ENCODE measurements at regions not wholly inside any gene's neighbourhood (a gene's known extent, or its start where the extent isn't known, plus 50 kb on each side); places are given as distances from the start of the nearest gene placed in this dataset.

DNA sequence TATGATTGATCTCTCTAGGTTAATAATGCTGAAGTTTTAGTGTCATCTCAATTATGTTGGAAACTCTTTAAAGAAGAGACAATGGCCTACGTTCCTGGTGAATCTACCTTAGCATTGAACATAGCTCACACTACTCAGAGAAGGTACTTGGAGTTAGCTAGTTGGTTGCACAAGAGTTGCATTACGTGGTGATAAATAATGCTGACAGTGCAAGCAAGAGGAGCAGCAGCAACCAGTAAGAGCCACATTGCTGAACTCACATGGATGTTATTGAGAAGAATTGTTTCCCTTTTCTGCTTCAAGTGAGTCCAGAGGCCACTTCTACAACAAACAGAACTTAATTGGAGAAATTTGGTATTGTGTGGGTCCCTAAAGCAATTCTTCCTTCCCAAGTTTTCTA lies 737.1 kb downstream of the TDRD15 start (continued):
- TF ChIP-seq, protein P1, sequence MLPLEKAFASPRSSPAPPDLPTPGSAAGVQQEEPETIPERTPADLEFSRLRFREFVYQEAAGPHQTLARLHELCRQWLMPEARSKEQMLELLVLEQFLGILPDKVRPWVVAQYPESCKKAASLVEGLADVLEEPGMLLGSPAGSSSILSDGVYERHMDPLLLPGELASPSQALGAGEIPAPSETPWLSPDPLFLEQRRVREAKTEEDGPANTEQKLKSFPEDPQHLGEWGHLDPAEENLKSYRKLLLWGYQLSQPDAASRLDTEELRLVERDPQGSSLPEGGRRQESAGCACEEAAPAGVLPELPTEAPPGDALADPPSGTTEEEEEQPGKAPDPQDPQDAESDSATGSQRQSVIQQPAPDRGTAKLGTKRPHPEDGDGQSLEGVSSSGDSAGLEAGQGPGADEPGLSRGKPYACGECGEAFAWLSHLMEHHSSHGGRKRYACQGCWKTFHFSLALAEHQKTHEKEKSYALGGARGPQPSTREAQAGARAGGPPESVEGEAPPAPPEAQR (tag by site-specific recombination; IDR thresholded peaks at IDR 0.05): no peak
- TF ChIP-seq ZNF776 (tag by site-specific recombination; IDR thresholded peaks at IDR 0.05; ENCODE audit: borderline replicate concordance) (no peak), ZNF707 (tag by site-specific recombination; IDR thresholded peaks at IDR 0.05) (no peak)

DNA sequence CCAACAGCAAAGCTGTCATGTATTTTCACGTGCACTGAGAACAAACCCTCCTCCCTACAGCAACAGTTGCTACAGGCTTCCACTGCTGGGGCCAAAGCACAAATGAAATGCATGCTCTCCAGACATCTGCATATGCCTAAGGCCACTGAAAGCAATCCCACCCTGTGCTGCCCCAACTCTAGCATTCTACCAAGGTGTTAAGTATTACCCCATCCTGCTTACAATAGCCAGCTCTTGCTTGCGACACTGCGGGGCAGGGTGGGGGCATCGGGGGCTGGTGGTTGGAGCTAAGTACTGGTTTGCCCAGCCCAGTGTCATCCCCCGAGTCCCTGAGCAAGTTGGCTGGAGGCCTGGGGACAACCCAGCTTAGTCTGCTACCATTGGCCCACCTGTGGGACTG lies 742.5 kb downstream of the TDRD15 start:
- POLR2A ChIA-PET: no interaction called here
- Histone ChIP-seq H3K4me3 (ENCODE audit: low read depth, low read length) (no peak overlapping the region), H3K9me3 (ENCODE audit: control insufficient read depth, insufficient read depth, low read depth, low read length) (no peaks in the 10 kb centered on the region), H3K36me3 (ENCODE audit: control insufficient read depth in 2 of 2, insufficient read depth in 1 of 2, low read length in 2 of 2) (no peaks in the 10 kb centered on the region), H3K27ac (ENCODE audit: extremely low read depth, low read depth, low read length) (no peak overlapping the region), H3K4me1 (ENCODE audit: control insufficient read depth, insufficient read depth, low read length) (no peaks in the 10 kb centered on the region)
- CTCF ChIA-PET: no interaction called here
- TF ChIP-seq ZIC2 (tag by site-specific recombination; IDR thresholded peaks at IDR 0.05) (no peak), ZNF501 (tag by site-specific recombination; IDR thresholded peaks at IDR 0.05) (no peak), ZNF521 (tag by site-specific recombination; IDR thresholded peaks at IDR 0.05) (no peak), REPIN1 (tag by site-specific recombination; IDR thresholded peaks at IDR 0.05; ENCODE audit: low read depth) (no peak), ZNF114 (tag by site-specific recombination; IDR thresholded peaks at IDR 0.05) (no peak), EGR2 (tag by site-specific recombination; IDR thresholded peaks at IDR 0.05; ENCODE audit: low read depth) (no peak), GLI4 (tag by site-specific recombination; IDR thresholded peaks at IDR 0.05) (no peak), ZNF585B (tag by site-specific recombination; IDR thresholded peaks at IDR 0.05) (no peak), RBAK (tag by site-specific recombination; IDR thresholded peaks at IDR 0.05) (no peak), ZNF146 (tag by site-specific recombination; IDR thresholded peaks at IDR 0.05) (no peak)
- TF ChIP-seq, protein P2, sequence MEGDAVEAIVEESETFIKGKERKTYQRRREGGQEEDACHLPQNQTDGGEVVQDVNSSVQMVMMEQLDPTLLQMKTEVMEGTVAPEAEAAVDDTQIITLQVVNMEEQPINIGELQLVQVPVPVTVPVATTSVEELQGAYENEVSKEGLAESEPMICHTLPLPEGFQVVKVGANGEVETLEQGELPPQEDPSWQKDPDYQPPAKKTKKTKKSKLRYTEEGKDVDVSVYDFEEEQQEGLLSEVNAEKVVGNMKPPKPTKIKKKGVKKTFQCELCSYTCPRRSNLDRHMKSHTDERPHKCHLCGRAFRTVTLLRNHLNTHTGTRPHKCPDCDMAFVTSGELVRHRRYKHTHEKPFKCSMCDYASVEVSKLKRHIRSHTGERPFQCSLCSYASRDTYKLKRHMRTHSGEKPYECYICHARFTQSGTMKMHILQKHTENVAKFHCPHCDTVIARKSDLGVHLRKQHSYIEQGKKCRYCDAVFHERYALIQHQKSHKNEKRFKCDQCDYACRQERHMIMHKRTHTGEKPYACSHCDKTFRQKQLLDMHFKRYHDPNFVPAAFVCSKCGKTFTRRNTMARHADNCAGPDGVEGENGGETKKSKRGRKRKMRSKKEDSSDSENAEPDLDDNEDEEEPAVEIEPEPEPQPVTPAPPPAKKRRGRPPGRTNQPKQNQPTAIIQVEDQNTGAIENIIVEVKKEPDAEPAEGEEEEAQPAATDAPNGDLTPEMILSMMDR (tag by site-specific recombination; IDR thresholded peaks at IDR 0.05): no peak
- TF ChIP-seq, protein P3, sequence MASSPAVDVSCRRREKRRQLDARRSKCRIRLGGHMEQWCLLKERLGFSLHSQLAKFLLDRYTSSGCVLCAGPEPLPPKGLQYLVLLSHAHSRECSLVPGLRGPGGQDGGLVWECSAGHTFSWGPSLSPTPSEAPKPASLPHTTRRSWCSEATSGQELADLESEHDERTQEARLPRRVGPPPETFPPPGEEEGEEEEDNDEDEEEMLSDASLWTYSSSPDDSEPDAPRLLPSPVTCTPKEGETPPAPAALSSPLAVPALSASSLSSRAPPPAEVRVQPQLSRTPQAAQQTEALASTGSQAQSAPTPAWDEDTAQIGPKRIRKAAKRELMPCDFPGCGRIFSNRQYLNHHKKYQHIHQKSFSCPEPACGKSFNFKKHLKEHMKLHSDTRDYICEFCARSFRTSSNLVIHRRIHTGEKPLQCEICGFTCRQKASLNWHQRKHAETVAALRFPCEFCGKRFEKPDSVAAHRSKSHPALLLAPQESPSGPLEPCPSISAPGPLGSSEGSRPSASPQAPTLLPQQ (tag by site-specific recombination; IDR thresholded peaks at IDR 0.05): no peak
- TF ChIP-seq, protein P4, sequence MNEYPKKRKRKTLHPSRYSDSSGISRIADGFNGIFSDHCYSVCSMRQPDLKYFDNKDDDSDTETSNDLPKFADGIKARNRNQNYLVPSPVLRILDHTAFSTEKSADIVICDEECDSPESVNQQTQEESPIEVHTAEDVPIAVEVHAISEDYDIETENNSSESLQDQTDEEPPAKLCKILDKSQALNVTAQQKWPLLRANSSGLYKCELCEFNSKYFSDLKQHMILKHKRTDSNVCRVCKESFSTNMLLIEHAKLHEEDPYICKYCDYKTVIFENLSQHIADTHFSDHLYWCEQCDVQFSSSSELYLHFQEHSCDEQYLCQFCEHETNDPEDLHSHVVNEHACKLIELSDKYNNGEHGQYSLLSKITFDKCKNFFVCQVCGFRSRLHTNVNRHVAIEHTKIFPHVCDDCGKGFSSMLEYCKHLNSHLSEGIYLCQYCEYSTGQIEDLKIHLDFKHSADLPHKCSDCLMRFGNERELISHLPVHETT (tag by site-specific recombination; IDR thresholded peaks at IDR 0.05): no peak
- TF ChIP-seq, protein P5, sequence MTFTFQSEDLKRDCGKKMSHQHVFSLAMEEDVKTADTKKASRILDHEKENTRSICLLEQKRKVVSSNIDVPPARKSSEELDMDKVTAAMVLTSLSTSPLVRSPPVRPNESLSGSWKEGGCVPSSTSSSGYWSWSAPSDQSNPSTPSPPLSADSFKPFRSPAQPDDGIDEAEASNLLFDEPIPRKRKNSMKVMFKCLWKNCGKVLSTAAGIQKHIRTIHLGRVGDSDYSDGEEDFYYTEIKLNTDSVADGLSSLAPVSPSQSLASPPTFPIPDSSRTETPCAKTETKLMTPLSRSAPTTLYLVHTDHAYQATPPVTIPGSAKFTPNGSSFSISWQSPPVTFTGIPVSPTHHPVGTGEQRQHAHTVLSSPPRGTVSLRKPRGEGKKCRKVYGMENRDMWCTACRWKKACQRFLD (tag by site-specific recombination; IDR thresholded peaks at IDR 0.05): no peak
- TF ChIP-seq, protein P6, sequence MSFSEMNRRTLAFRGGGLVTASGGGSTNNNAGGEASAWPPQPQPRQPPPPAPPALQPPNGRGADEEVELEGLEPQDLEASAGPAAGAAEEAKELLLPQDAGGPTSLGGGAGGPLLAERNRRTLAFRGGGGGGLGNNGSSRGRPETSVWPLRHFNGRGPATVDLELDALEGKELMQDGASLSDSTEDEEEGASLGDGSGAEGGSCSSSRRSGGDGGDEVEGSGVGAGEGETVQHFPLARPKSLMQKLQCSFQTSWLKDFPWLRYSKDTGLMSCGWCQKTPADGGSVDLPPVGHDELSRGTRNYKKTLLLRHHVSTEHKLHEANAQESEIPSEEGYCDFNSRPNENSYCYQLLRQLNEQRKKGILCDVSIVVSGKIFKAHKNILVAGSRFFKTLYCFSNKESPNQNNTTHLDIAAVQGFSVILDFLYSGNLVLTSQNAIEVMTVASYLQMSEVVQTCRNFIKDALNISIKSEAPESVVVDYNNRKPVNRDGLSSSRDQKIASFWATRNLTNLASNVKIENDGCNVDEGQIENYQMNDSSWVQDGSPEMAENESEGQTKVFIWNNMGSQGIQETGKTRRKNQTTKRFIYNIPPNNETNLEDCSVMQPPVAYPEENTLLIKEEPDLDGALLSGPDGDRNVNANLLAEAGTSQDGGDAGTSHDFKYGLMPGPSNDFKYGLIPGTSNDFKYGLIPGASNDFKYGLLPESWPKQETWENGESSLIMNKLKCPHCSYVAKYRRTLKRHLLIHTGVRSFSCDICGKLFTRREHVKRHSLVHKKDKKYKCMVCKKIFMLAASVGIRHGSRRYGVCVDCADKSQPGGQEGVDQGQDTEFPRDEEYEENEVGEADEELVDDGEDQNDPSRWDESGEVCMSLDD (tag by site-specific recombination; IDR thresholded peaks at IDR 0.05): no peak
- TF ChIP-seq, protein P7, sequence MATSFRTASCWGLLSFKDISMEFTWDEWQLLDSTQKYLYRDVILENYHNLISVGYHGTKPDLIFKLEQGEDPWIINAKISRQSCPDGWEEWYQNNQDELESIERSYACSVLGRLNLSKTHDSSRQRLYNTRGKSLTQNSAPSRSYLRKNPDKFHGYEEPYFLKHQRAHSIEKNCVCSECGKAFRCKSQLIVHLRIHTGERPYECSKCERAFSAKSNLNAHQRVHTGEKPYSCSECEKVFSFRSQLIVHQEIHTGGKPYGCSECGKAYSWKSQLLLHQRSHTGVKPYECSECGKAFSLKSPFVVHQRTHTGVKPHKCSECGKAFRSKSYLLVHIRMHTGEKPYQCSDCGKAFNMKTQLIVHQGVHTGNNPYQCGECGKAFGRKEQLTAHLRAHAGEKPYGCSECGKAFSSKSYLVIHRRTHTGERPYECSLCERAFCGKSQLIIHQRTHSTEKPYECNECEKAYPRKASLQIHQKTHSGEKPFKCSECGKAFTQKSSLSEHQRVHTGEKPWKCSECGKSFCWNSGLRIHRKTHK (tag by site-specific recombination; IDR thresholded peaks at IDR 0.05): no peak

All from HEK293 (cell line).